IMR-90 (cell line): ENCODE measurements at regions not wholly inside any gene's neighbourhood (a gene's known extent, or its start where the extent isn't known, plus 50 kb on each side); places are given as distances from the start of the nearest gene placed in this dataset.
A peak's percentile ranks its signal among the peaks of the same experiment; 100 is the strongest.

ENCODE experiments used
- ATAC-seq: fragments of 200-7000 bp; cut with Tn5 transposase; 2 replicates; pipeline ENCODE4 v1.9.1; 2020; ENCODE audit warnings: low read depth, mild to moderate bottlenecking, moderate library complexity
- BruUV-seq: library from RNA; stranded (reverse); fragments of 400-500 nt; replicated peaks from 2 replicates; lab custom pipeline; 2021; lab: Mats Ljungman, UMichigan
- CTCF ChIA-PET: fragments of 300-600 bp; formaldehyde crosslinking; extraction: SDS; loops from one replicate; lab custom pipeline; 2021; ENCODE audit warnings: antibody characterized with exemption; lab: Yijun Ruan, JAX
- POLR2A ChIA-PET: fragments of 300-600 bp; sonication (Branson Sonifier 250); formaldehyde crosslinking; loops from one replicate; lab custom pipeline; 2022; ENCODE audit warnings: antibody characterized with exemption; ENCODE audit not compliant: unreplicated experiment; lab: Charles Lee
- DNase-seq: peaks from one replicate; pipeline ENCODE4 v3.0.0; 2013
- H2AFZ ChIP-seq: replicated peaks from 2 replicates; pipeline ENCODE3; 2013; ENCODE audit warnings: low read length, mild to moderate bottlenecking; ENCODE audit not compliant: poor library complexity
- H2AK5ac ChIP-seq: 2 replicates; pipeline ENCODE4 v1.6.1; 2013; ENCODE audit warnings: low read depth, low read length, inconsistent platforms
- H2AK9ac ChIP-seq: replicated peaks from 2 replicates; pipeline ENCODE3; 2013; ENCODE audit warnings: mild to moderate bottlenecking, low read depth, low read length, moderate library complexity; ENCODE audit not compliant: poor library complexity
- H2BK120ac ChIP-seq: 2 replicates; pipeline ENCODE4 v1.6.1; 2013; ENCODE audit warnings: low read depth, low read length, inconsistent platforms
- H2BK15ac ChIP-seq: 3 replicates; pipeline ENCODE4 v1.6.1; 2013; ENCODE audit warnings: low read depth, low read length, inconsistent platforms
- H2BK20ac ChIP-seq: 2 replicates; pipeline ENCODE4 v1.6.1; 2013; ENCODE audit warnings: low read depth, mild to moderate bottlenecking, inconsistent platforms, low read length, moderate library complexity
- H2BK5ac ChIP-seq: 2 replicates; pipeline ENCODE4 v1.6.1; 2013; ENCODE audit warnings: mild to moderate bottlenecking, low read depth, low read length, inconsistent platforms; ENCODE audit not compliant: poor library complexity, severe bottlenecking
- H3K14ac ChIP-seq: replicated peaks from 2 replicates; pipeline ENCODE4 v1.6.1; 2013; ENCODE audit warnings: low read depth, low read length, inconsistent platforms
- H3K18ac ChIP-seq: 2 replicates; pipeline ENCODE4 v1.6.1; 2013; ENCODE audit warnings: low read depth, low read length, control low read depth
- H3K23ac ChIP-seq: 2 replicates; pipeline ENCODE4 v1.6.1; 2013; ENCODE audit warnings: low read depth, low read length, inconsistent platforms
- H3K27ac ChIP-seq: 2 replicates; pipeline ENCODE4 v1.5.1; 2013; ENCODE audit warnings: mild to moderate bottlenecking, control low read depth, low read length; ENCODE audit not compliant: insufficient read depth
- H3K27me3 ChIP-seq: 2 replicates; pipeline ENCODE4 v1.6.1; 2013; ENCODE audit warnings: low read length; ENCODE audit not compliant: control insufficient read depth, insufficient read depth
- H3K36me3 ChIP-seq: 2 replicates; pipeline ENCODE4 v1.6.1; 2013; ENCODE audit warnings: low read length, mixed read lengths; ENCODE audit not compliant: control insufficient read depth, insufficient read depth
- H3K4ac ChIP-seq: 2 replicates; pipeline ENCODE4 v1.6.1; 2013; ENCODE audit warnings: low read depth, low read length, inconsistent platforms
- H3K4me1 ChIP-seq: 2 replicates; pipeline ENCODE4 v1.6.1; 2013; ENCODE audit warnings: low read length, mixed read lengths; ENCODE audit not compliant: control insufficient read depth, insufficient read depth
- H3K4me2 ChIP-seq: 2 replicates; pipeline ENCODE4 v1.6.1; 2013; ENCODE audit warnings: low read depth, mild to moderate bottlenecking, control low read depth, low read length, moderate library complexity
- H3K4me3 ChIP-seq: 2 replicates; pipeline ENCODE4 v1.5.1; 2013; ENCODE audit warnings: low read depth, mild to moderate bottlenecking, control low read depth, low read length, moderate library complexity; ENCODE audit not compliant: insufficient read depth
- H3K56ac ChIP-seq: 2 replicates; pipeline ENCODE4 v1.6.1; 2013; ENCODE audit warnings: low read length, inconsistent platforms; ENCODE audit not compliant: insufficient read depth; ENCODE audit errors: extremely low read depth
- H3K79me1 ChIP-seq, 2 experiments: 2 replicates each; pipeline ENCODE4 v1.6.1; 2013; ENCODE audit warnings: low read length in 2 of 2, inconsistent platforms in 1 of 2, low read depth in 1 of 2
- H3K9ac ChIP-seq: 2 replicates; pipeline ENCODE4 v1.6.1; 2013; ENCODE audit warnings: low read depth, low read length, control low read depth
- H3K9me1 ChIP-seq: 2 replicates; pipeline ENCODE4 v1.6.1; 2013; ENCODE audit warnings: low read length, inconsistent platforms; ENCODE audit not compliant: insufficient read depth
- H3K9me3 ChIP-seq: 2 replicates; pipeline ENCODE4 v1.6.1; 2013; ENCODE audit warnings: low read length; ENCODE audit not compliant: control insufficient read depth, insufficient read depth
- H4K20me1 ChIP-seq: 2 replicates; pipeline ENCODE4 v1.6.1; 2013; ENCODE audit warnings: low read length, inconsistent platforms; ENCODE audit not compliant: insufficient read depth
- H4K5ac ChIP-seq: 2 replicates; pipeline ENCODE4 v1.6.1; 2013; ENCODE audit warnings: mild to moderate bottlenecking, low read depth, low read length, control low read depth
- H4K8ac ChIP-seq, 2 experiments: 2 replicates each; pipeline ENCODE4 v1.6.1; 2013; ENCODE audit warnings: low read depth in 2 of 2, low read length in 2 of 2, control low read depth in 1 of 2, inconsistent platforms in 1 of 2
- H4K91ac ChIP-seq: 2 replicates; pipeline ENCODE4 v1.6.1; 2013; ENCODE audit warnings: low read depth, low read length, inconsistent platforms; ENCODE audit not compliant: insufficient read depth
- BHLHE40 ChIP-seq: fragments of 150-350 bp; IDR thresholded peaks from 2 replicates; pipeline ENCODE4 v1.6.1; 2016; ENCODE audit warnings: mild to moderate bottlenecking, low read depth, low read length
- CEBPB ChIP-seq: IDR thresholded peaks from 2 replicates; pipeline ENCODE4 v1.6.1; 2012; ENCODE audit warnings: low read depth, low read length, improper control_type of control experiment
- CHD1 ChIP-seq: IDR thresholded peaks from 2 replicates; pipeline ENCODE4 v1.6.1; 2012; ENCODE audit warnings: low read depth, low read length, improper control_type of control experiment
- FOS ChIP-seq: fragments of 150-350 bp; IDR thresholded peaks from 2 replicates; pipeline ENCODE4 v1.6.1; 2016; ENCODE audit warnings: low read depth, low read length
- MAFK ChIP-seq: IDR thresholded peaks from 2 replicates; pipeline ENCODE4 v1.6.1; 2012; ENCODE audit warnings: low read depth, low read length, improper control_type of control experiment
- MXI1 ChIP-seq: IDR thresholded peaks from 2 replicates; pipeline ENCODE4 v1.6.1; 2012; ENCODE audit warnings: low read depth, mild to moderate bottlenecking, low read length, moderate library complexity, borderline replicate concordance
- NFE2L2 ChIP-seq: fragments of 150-350 bp; IDR thresholded peaks from 2 replicates; pipeline ENCODE4 v1.6.1; 2016; ENCODE audit warnings: low read depth, mild to moderate bottlenecking, low read length
- POLR2A ChIP-seq: IDR thresholded peaks from 2 replicates; pipeline ENCODE4 v1.6.1; 2012; ENCODE audit warnings: mild to moderate bottlenecking, low read depth, low read length
- RCOR1 ChIP-seq: IDR thresholded peaks from 2 replicates; pipeline ENCODE4 v1.6.1; 2012; ENCODE audit warnings: mild to moderate bottlenecking, low read length, improper control_type of control experiment; ENCODE audit not compliant: insufficient replicate concordance
- RFX5 ChIP-seq: IDR thresholded peaks from 2 replicates; pipeline ENCODE4 v1.8.0; 2012; ENCODE audit warnings: low read depth, mild to moderate bottlenecking, low read length, moderate library complexity
- SMC3 ChIP-seq: fragments of 150-350 bp; IDR thresholded peaks from 2 replicates; pipeline ENCODE4 v1.6.1; 2016; ENCODE audit warnings: low read depth, mild to moderate bottlenecking, antibody characterized with exemption, low read length, moderate library complexity
- whole genome bisulfite sequencing, 2 experiments: methylation state at CpG; one replicate each; pipeline versions ENCODE4 v1.1.5 to v1.1.7; 2013; ENCODE audit warnings: missing lambda C conversion rate in 2 of 2; ENCODE audit not compliant: insufficient read length in 1 of 2; ENCODE audit errors: extremely low coverage in 2 of 2; 5-methylcytosine and 5-hydroxymethylcytosine counted together
- dilution Hi-C: fragments of 300-500 bp; cut with HindIII; formaldehyde crosslinking; loops from one replicate; pipeline ENCODE4 v1.14.3; 2018; ENCODE audit warnings: low sequenced_read_pairs; ENCODE audit not compliant: unreplicated experiment
- in situ Hi-C: fragments of 300-500 bp; cut with MboI; formaldehyde crosslinking; loops from 3 replicates; pipeline ENCODE4 v1.14.3; 2019; ENCODE audit warnings: low sequenced_read_pairs, inconsistent platforms, mixed read lengths
- intact Hi-C: fragments of 100-400 bp; cut with micrococcal nuclease; formaldehyde crosslinking; loops from 2 replicates; pipeline ENCODE4 v1.10.0; 2022
- TF ChIP-seq, protein P1 (sequence below): fragments of 150-350 bp; IDR thresholded peaks from 2 replicates; pipeline ENCODE4 v1.6.1; 2016; ENCODE audit warnings: low read depth, mild to moderate bottlenecking, low read length, moderate library complexity, borderline replicate concordance
- TF ChIP-seq, protein P2 (sequence below): fragments of 150-350 bp; IDR thresholded peaks from 2 replicates; pipeline ENCODE4 v1.6.1; 2017; ENCODE audit warnings: mild to moderate bottlenecking, antibody characterized with exemption, low read length, low read depth

DNA sequence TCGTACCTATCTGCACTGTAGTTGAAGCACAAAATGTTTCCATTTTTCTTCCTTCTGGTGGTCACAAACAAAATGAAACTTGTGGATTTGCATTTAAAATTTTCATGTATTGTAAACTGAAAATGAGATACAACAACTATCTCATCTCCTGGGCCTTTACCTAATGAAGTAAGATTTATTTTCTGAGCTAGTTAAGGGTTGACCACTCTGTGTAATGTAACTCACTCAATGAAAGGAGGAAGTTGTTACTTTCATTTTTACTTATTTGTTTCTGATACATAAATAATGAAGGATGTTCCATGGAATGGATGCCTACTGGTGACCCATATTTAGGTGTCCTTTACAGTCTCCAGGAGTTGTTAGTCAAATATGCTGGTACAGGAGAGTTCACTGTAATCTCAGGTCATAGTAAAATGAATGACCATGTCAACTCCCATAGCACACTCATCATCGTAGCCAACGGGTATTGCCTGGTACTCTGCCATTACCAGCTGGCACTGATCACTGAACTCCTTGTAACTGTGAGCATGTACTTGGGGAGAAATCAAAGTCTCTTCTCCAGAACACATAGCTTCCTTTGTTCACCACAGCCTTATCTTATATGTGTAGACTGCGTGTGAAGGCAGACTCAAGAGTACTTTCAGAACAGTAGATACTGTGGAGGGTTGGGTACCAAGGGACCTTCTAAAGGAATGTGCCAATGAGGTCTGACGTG lies 474.2 kb upstream of the ROBO2 start:
- Histone ChIP-seq H3K79me1 (no peaks in the 10 kb centered on the region), H2BK120ac (no peak overlapping the region), H2BK20ac (no peak overlapping the region), H4K20me1 (no peaks in the 10 kb centered on the region), H2AFZ (no peak overlapping the region), H2BK15ac (peak overlapping the region; percentile 72; the same call in 1 of the 3 replicates), H3K9ac (no peak overlapping the region), H3K9me3 (no peaks in the 10 kb centered on the region), H3K4me3 (no peak overlapping the region), H2BK5ac (no peak overlapping the region), H2AK5ac (no peak overlapping the region), H3K14ac (no peak overlapping the region; the same call in 1 of the 2 replicates), H3K4me2 (peak overlapping the region; percentile 29; the same call in 1 of the 2 replicates), H3K27ac (no peak overlapping the region), H3K56ac (no peak overlapping the region), H4K91ac (no peak overlapping the region), H3K18ac (0 out of 2 replicates have a peak overlapping the region, but pooled peaks have one; percentile 4), H3K27me3 (no peaks in the 10 kb centered on the region), H4K8ac (peak overlapping the region in 1 of 2 experiments; percentile 19; a peak in 1 of 4 replicates), H3K4ac (no peak overlapping the region), H3K36me3 (no peaks in the 10 kb centered on the region), H4K5ac (no peak overlapping the region), H3K9me1 (0 out of 2 replicates have a peak, but pooled peaks cover 3% of the 10 kb centered on the region), H3K4me1 (peaks cover 3% of the 10 kb centered on the region; the same call in 1 of the 2 replicates), H3K23ac (no peak overlapping the region), H2AK9ac (no peak overlapping the region)
- ATAC-seq (peak; percentile 19; the same call in 1 of the 2 replicates), DNase-seq (no peak)
- dilution Hi-C loops (no loop called here), intact Hi-C loops (loop anchor here (5.0 kb wide), 1 partner anchor 748 kb away; no protein-coding TSS in a partner anchor), in situ Hi-C loops (no loop called here)
- 80% methylated on average over 1 of the region's 5 CpGs; no CpG with 5 or more reads in 1 of the 2 experiments for WGBS, 2 experiments
- ChIA-PET POLR2A (interaction anchor here (0.7 kb wide), 1 partner anchor 196 kb away, joined by 5 read pairs; no protein-coding TSS in a partner anchor), CTCF (interaction anchor here (1.1 kb wide), 1 partner anchor 26 kb away, joined by 3 read pairs; no protein-coding TSS in a partner anchor)
- BruUV-seq: no TSS peak
- TF ChIP-seq NFE2L2: no peak
- TF ChIP-seq, protein P1, sequence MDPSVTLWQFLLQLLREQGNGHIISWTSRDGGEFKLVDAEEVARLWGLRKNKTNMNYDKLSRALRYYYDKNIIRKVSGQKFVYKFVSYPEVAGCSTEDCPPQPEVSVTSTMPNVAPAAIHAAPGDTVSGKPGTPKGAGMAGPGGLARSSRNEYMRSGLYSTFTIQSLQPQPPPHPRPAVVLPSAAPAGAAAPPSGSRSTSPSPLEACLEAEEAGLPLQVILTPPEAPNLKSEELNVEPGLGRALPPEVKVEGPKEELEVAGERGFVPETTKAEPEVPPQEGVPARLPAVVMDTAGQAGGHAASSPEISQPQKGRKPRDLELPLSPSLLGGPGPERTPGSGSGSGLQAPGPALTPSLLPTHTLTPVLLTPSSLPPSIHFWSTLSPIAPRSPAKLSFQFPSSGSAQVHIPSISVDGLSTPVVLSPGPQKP: no peak
- no peak for TF ChIP-seq MXI1
- no peak for TF ChIP-seq MAFK
- no peak for TF ChIP-seq BHLHE40
- no peak for TF ChIP-seq SMC3
- TF ChIP-seq RFX5: no peak
- TF ChIP-seq, protein P2, sequence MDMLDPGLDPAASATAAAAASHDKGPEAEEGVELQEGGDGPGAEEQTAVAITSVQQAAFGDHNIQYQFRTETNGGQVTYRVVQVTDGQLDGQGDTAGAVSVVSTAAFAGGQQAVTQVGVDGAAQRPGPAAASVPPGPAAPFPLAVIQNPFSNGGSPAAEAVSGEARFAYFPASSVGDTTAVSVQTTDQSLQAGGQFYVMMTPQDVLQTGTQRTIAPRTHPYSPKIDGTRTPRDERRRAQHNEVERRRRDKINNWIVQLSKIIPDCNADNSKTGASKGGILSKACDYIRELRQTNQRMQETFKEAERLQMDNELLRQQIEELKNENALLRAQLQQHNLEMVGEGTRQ: no peak
- TF ChIP-seq CEBPB: no peak
- TF ChIP-seq POLR2A: no peak
- no peak for TF ChIP-seq FOS
- no peak for TF ChIP-seq RCOR1
- TF ChIP-seq CHD1: no peak
